ENCODE measurements at regions not wholly inside any gene's neighbourhood (a gene's known extent, or its start where the extent isn't known, plus 50 kb on each side); places are given as distances from the start of the nearest gene placed in this dataset.

- intact Hi-C loops (cut with DNase I, micrococcal nuclease) = no loop called here
- Histone ChIP-seq H3K4me3 (no peak overlapping the region), H3K4me1 (ENCODE audit: low read depth) (no peaks in the 10 kb centered on the region), H3K9me3 (no peaks in the 10 kb centered on the region), H3K36me3 (ENCODE audit: low read depth) (no peaks in the 10 kb centered on the region)
- no peak for TF ChIP-seq CTCF (IDR thresholded peaks at IDR 0.05)
- no peak for DNase-seq
- ATAC-seq = no peak
Observed at GRCh38 chr18:44536046-44536445, 144.6 kb upstream of the SETBP1 start.

- Histone ChIP-seq H3K4me1 (ENCODE audit: low read depth) (no peaks in the 10 kb centered on the region), H3K4me3 (no peak overlapping the region), H3K36me3 (ENCODE audit: low read depth) (no peaks in the 10 kb centered on the region), H3K9me3 (no peaks in the 10 kb centered on the region)
- DNase-seq = no peak
- no peak for ATAC-seq
- intact Hi-C loops (cut with DNase I, micrococcal nuclease) = no loop called here
- TF ChIP-seq CTCF (IDR thresholded peaks at IDR 0.05) = no peak
Observed at GRCh38 chr18:44536619-44537018, 144.1 kb upstream of the SETBP1 start.

DNA sequence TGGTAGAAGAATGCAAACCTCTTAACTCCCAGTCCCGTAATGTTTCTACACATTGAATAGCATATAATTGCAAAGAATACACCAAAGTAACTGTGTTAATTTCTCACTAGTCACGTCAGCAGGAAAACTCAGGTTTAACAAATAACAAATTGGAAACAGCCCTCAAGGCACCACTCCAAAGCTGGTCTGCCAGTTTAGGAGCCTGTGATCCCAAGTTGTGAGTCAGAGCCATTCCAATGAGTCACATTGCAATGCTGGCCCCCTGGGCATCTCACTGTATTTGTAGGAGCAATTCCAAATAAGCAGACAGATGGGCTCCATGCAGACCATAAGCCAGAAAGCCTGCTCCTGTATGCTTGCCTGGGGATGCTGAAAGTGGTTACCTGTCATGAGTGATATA lies 143.2 kb upstream of the SETBP1 start:
- ATAC-seq = no peak

DNA sequence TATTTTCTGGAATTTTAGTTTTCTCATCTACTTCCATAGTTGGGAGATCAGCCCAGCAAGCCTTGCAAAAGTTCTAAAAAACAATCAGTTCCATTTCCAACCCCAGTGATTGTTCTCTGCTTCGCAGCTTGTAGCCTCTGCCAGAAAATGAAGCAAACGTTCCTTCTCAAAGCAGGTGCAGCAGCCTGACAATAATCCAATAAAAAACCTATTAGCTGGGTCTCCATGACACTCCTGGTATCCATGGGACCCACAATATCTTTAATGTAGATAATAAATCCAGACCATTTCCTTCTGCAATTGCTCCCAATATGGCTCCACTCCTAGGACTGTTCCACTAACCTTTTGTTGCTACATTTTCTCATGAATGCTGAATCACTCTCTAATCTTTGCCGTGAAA lies 140.8 kb upstream of the SETBP1 start:
- Histone ChIP-seq H3K36me3 (ENCODE audit: low read depth) (no peaks in the 10 kb centered on the region), H3K4me3 (no peak overlapping the region), H3K9me3 (no peaks in the 10 kb centered on the region), H3K4me1 (ENCODE audit: low read depth) (no peaks in the 10 kb centered on the region)
- TF ChIP-seq CTCF (IDR thresholded peaks at IDR 0.05) = no peak
- DNase-seq (no peak), ATAC-seq (no peak)
- intact Hi-C loops (cut with DNase I, micrococcal nuclease) = no loop called here

More for the DNA sequence above, 143.2 kb upstream of the SETBP1 start:
- intact Hi-C loops (cut with DNase I, micrococcal nuclease) = no loop called here
- Histone ChIP-seq H3K9me3 (no peaks in the 10 kb centered on the region), H3K36me3 (ENCODE audit: low read depth) (no peaks in the 10 kb centered on the region), H3K4me1 (ENCODE audit: low read depth) (no peaks in the 10 kb centered on the region), H3K4me3 (no peak overlapping the region)
- no peak for DNase-seq
- TF ChIP-seq CTCF (IDR thresholded peaks at IDR 0.05) = no peak

- no peaks in the 10 kb centered on the region for H3K9me3 ChIP-seq
- ATAC-seq = no peak
- no peak for TF ChIP-seq CTCF (IDR thresholded peaks at IDR 0.05)
- no peak for DNase-seq
- no peaks in the 10 kb centered on the region for H3K4me1 ChIP-seq (ENCODE audit: low read depth)
- intact Hi-C loops (cut with DNase I, micrococcal nuclease) = no loop called here
- H3K4me3 ChIP-seq = no peak overlapping the region
- no peaks in the 10 kb centered on the region for H3K36me3 ChIP-seq (ENCODE audit: low read depth)
Observed at GRCh38 chr18:44541159-44541558, 139.5 kb upstream of the SETBP1 start.

DNA sequence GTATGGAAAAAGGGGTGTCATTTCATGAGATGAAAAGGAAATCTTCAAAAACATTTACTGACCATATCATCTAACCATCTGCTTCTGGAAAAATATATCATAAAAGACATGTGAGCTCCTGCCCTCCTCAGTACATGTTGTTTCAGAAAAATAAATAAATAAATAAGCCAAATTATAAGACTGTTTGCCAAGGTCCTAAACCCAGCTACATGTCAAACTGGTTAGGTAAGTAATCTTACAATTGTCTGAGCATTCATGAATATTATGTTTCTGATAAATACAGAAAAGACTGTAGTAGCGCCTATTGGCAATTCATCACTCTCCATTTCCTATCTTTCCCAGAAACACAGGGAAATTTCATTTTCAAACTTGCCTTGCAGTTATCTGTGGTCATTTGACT lies 138.9 kb upstream of the SETBP1 start:
- ATAC-seq (no peak), DNase-seq (no peak)
- Histone ChIP-seq H3K9me3 (no peaks in the 10 kb centered on the region), H3K4me1 (ENCODE audit: low read depth) (no peaks in the 10 kb centered on the region), H3K36me3 (ENCODE audit: low read depth) (no peaks in the 10 kb centered on the region), H3K4me3 (no peak overlapping the region)
- TF ChIP-seq CTCF (IDR thresholded peaks at IDR 0.05) = no peak
- intact Hi-C loops (cut with DNase I, micrococcal nuclease) = no loop called here
